ENCODE measurements at regions not wholly inside any gene's neighbourhood (a gene's known extent, or its start where the extent isn't known, plus 50 kb on each side); places are given as distances from the start of the nearest gene placed in this dataset.

- DNase-seq (ENCODE audit: low spot score), result no peak
- Histone ChIP-seq H3K4me2 (ENCODE audit: low read length) (no peak overlapping the region), H4K20me1 (ENCODE audit: insufficient read depth, low read length) (no peaks in the 10 kb centered on the region), H3K36me3 (ENCODE audit: insufficient read depth, low read length) (no peaks in the 10 kb centered on the region), H3K4me1 (ENCODE audit: insufficient read depth, low read length, poor library complexity, severe bottlenecking) (no peaks in the 10 kb centered on the region), H3K9me2 (ENCODE audit: insufficient read depth, low read length) (no peaks in the 10 kb centered on the region), H3K9me3 (ENCODE audit: low read length) (no peaks in the 10 kb centered on the region), H3K79me2 (ENCODE audit: insufficient read depth, low read depth, low read length) (no peaks in the 10 kb centered on the region), H3K27ac (ENCODE audit: low read depth, low read length, poor library complexity, severe bottlenecking) (no peak overlapping the region), H3K4me3 (ENCODE audit: low read depth, low read length, poor library complexity, severe bottlenecking) (no peak overlapping the region), H2AFZ (ENCODE audit: low read length) (no peak overlapping the region)
- TF ChIP-seq EZH2phosphoT487 (IDR thresholded peaks at IDR 0.05; ENCODE audit: borderline replicate concordance, low read depth, low read length), result no peak
- no peak for TF ChIP-seq CTCF (conservative IDR thresholded peaks at IDR 0.05; ENCODE audit: low read length)
- POLR2A ChIA-PET, result interaction anchor here (0.6 to 1.2 kb wide), 3 partner anchors 38 to 87 kb away, joined by 3 to 6 read pairs (median 5); no protein-coding TSS in a partner anchor
- BruUV-seq (replicated peaks), result no TSS peak
- intact Hi-C loops (cut with micrococcal nuclease; ENCODE audit: unreplicated experiment), result no loop called here
- CTCF ChIA-PET (ENCODE audit: unreplicated experiment), result no interaction called here
Measured at GRCh38 chr1:79281442-79281841, 274.9 kb upstream of the ADGRL4 start.

GRCh38 chr1:79271759-79272158 is 265.2 kb upstream of the ADGRL4 start:
- DNase-seq (ENCODE audit: low spot score), result no peak
- no peaks in the 10 kb centered on the region for H3K9me3 ChIP-seq (ENCODE audit: low read length)
- ChIA-PET POLR2A (no interaction called here), CTCF (ENCODE audit: unreplicated experiment) (no interaction called here)
- no peaks in the 10 kb centered on the region for H3K9me2 ChIP-seq (ENCODE audit: insufficient read depth, low read length)
- no peaks in the 10 kb centered on the region for H4K20me1 ChIP-seq (ENCODE audit: insufficient read depth, low read length)
- no peak overlapping the region for H3K4me2 ChIP-seq (ENCODE audit: low read length)
- H3K79me2 ChIP-seq (ENCODE audit: insufficient read depth, low read depth, low read length), result no peaks in the 10 kb centered on the region
- no peak overlapping the region for H3K27ac ChIP-seq (ENCODE audit: low read depth, low read length, poor library complexity, severe bottlenecking)
- TF ChIP-seq CTCF (conservative IDR thresholded peaks at IDR 0.05; ENCODE audit: low read length) (no peak), EZH2phosphoT487 (IDR thresholded peaks at IDR 0.05; ENCODE audit: borderline replicate concordance, low read depth, low read length) (no peak)
- intact Hi-C loops (cut with micrococcal nuclease; ENCODE audit: unreplicated experiment), result no loop called here
- no peak overlapping the region for H3K4me3 ChIP-seq (ENCODE audit: low read depth, low read length, poor library complexity, severe bottlenecking)
- no peak overlapping the region for H2AFZ ChIP-seq (ENCODE audit: low read length)
- H3K36me3 ChIP-seq (ENCODE audit: insufficient read depth, low read length), result no peaks in the 10 kb centered on the region
- no peaks in the 10 kb centered on the region for H3K4me1 ChIP-seq (ENCODE audit: insufficient read depth, low read length, poor library complexity, severe bottlenecking)
- BruUV-seq (replicated peaks), result no TSS peak

GRCh38 chr1:79264975-79265818 is 258.7 kb upstream of the ADGRL4 start:
- ChIA-PET CTCF (ENCODE audit: unreplicated experiment) (no interaction called here), POLR2A (interaction anchor here (0.5 to 0.9 kb wide), 3 partner anchors 32 to 765 kb away, joined by 3 to 5 read pairs (median 3); no protein-coding TSS in a partner anchor)
- Histone ChIP-seq H3K9me3 (ENCODE audit: low read length) (no peaks in the 10 kb centered on the region), H2AFZ (ENCODE audit: low read length) (no peak overlapping the region), H3K4me1 (ENCODE audit: insufficient read depth, low read length, poor library complexity, severe bottlenecking) (no peaks in the 10 kb centered on the region), H3K9me2 (ENCODE audit: insufficient read depth, low read length) (no peaks in the 10 kb centered on the region), H3K4me3 (ENCODE audit: low read depth, low read length, poor library complexity, severe bottlenecking) (no peak overlapping the region), H3K4me2 (ENCODE audit: low read length) (no peak overlapping the region), H3K36me3 (ENCODE audit: insufficient read depth, low read length) (no peaks in the 10 kb centered on the region), H3K79me2 (ENCODE audit: insufficient read depth, low read depth, low read length) (no peaks in the 10 kb centered on the region), H3K27ac (ENCODE audit: low read depth, low read length, poor library complexity, severe bottlenecking) (no peak overlapping the region), H4K20me1 (ENCODE audit: insufficient read depth, low read length) (no peaks in the 10 kb centered on the region)
- no peak for DNase-seq (ENCODE audit: low spot score)
- TF ChIP-seq EZH2phosphoT487 (IDR thresholded peaks at IDR 0.05; ENCODE audit: borderline replicate concordance, low read depth, low read length), result no peak
- no peak for TF ChIP-seq CTCF (conservative IDR thresholded peaks at IDR 0.05; ENCODE audit: low read length)
- no TSS peak for BruUV-seq (replicated peaks)
- intact Hi-C loops (cut with micrococcal nuclease; ENCODE audit: unreplicated experiment), result no loop called here
